Uterus (tissue), 2 donors: ENCODE measurements at regions not wholly inside any gene's neighbourhood (a gene's known extent, or its start where the extent isn't known, plus 50 kb on each side); places are given as distances from the start of the nearest gene placed in this dataset.
"Not testable (repeated sequence)": the region's sequence is repeated elsewhere in the genome, so short reads cannot be mapped to it uniquely, and the experiment has no call there.

Source experiments
- POLR2A ChIP-seq, 2 donors: fragments of 450-650 bp; IDR thresholded peaks; one replicate each; pipeline ENCODE4 v1.6.1; 2016; ENCODE audit warnings: antibody characterized with exemption in 2 of 2, mild to moderate bottlenecking in 1 of 2, moderate library complexity in 1 of 2
- TF ChIP-seq, protein P1 (sequence below), 4 experiments: fragments of 200-600 bp in 2 of 4; fragments of 450-650 bp in 2 of 4; sonication (generic) in 2 of 4; IDR thresholded peaks; one replicate each; pipeline ENCODE4 v1.5.1; 2016 to 2019; ENCODE audit warnings: antibody characterized with exemption in 4 of 4, mild to moderate bottlenecking in 2 of 4, moderate library complexity in 1 of 4

DNA sequence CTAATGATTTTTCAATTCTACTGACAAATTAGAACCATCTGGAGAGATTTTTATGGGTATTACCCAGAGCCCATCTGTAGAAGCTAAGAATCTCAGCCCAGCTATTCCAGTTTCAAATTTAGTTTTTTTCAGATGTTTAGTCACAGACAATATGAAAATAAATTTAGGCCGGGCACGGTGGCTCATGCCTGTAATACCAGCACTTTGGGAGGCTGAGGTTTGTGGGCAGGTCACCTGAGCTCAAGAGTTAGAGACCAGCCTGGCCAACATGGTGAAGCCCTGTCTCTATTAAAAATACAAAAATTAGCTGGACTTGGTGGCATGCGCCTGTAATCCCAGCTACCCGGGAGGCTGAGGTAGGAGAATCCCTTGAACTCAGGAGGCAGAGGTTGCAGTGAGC is 545.9 kb downstream of the PCDH7 start:
- TF ChIP-seq, protein P1, sequence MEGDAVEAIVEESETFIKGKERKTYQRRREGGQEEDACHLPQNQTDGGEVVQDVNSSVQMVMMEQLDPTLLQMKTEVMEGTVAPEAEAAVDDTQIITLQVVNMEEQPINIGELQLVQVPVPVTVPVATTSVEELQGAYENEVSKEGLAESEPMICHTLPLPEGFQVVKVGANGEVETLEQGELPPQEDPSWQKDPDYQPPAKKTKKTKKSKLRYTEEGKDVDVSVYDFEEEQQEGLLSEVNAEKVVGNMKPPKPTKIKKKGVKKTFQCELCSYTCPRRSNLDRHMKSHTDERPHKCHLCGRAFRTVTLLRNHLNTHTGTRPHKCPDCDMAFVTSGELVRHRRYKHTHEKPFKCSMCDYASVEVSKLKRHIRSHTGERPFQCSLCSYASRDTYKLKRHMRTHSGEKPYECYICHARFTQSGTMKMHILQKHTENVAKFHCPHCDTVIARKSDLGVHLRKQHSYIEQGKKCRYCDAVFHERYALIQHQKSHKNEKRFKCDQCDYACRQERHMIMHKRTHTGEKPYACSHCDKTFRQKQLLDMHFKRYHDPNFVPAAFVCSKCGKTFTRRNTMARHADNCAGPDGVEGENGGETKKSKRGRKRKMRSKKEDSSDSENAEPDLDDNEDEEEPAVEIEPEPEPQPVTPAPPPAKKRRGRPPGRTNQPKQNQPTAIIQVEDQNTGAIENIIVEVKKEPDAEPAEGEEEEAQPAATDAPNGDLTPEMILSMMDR (IDR thresholded peaks at IDR 0.05) = not testable (repeated sequence)
- not testable (repeated sequence) for TF ChIP-seq POLR2A (IDR thresholded peaks at IDR 0.05)
